ENCODE measurements at regions not wholly inside any gene's neighbourhood (a gene's known extent, or its start where the extent isn't known, plus 50 kb on each side); places are given as distances from the start of the nearest gene placed in this dataset.

- TF ChIP-seq CTCF (IDR thresholded peaks at IDR 0.05) = no peak
- no peak for TF ChIP-seq POLR2A (IDR thresholded peaks at IDR 0.05; ENCODE audit: low read depth)
Measured at GRCh38 chr16:60061396-60061795, 1327.3 kb upstream of the GOT2 start.
